ENCODE measurements at regions not wholly inside any gene's neighbourhood (a gene's known extent, or its start where the extent isn't known, plus 50 kb on each side); places are given as distances from the start of the nearest gene placed in this dataset.

- Histone ChIP-seq H3K9me3 (no peaks in the 10 kb centered on the region), H3K27ac (no peak overlapping the region), H3K4me1 (no peaks in the 10 kb centered on the region), H3K4me3 (no peak overlapping the region), H3K27me3 (replicated peaks in 1 of 7) (no peaks in the 10 kb centered on the region), H3K36me3 (no peaks in the 10 kb centered on the region)
- no peak for DNase-seq
- 76 to 87% (median 80%) methylated on average over 3 of the region's 3 CpGs for WGBS, 5 donors
- intact Hi-C loops (cut with DNase I; ENCODE audit: low total_unique reads) = no loop called here
- TF ChIP-seq CTCF (IDR thresholded peaks at IDR 0.05 in 8 of 11, conservative IDR thresholded peaks at IDR 0.05 in 3 of 11) (no peak), POLR2A (IDR thresholded peaks at IDR 0.05) (no peak), POLR2AphosphoS5 (IDR thresholded peaks at IDR 0.05) (no peak)
Observed at GRCh38 chr14:25836636-25837035, 761.2 kb downstream of the NOVA1 start.

- 55 to 62% (median 56%) methylated on average over 12 of the region's 12 CpGs for WGBS, 5 donors
- Histone ChIP-seq H3K4me3 (no peak overlapping the region), H3K9me3 (no peaks in the 10 kb centered on the region), H3K27me3 (replicated peaks in 1 of 7) (no peaks in the 10 kb centered on the region), H3K27ac (no peak overlapping the region), H3K36me3 (no peaks in the 10 kb centered on the region), H3K4me1 (no peaks in the 10 kb centered on the region)
- DNase-seq = no peak
- TF ChIP-seq POLR2A (IDR thresholded peaks at IDR 0.05) = no peak
- TF ChIP-seq CTCF (IDR thresholded peaks at IDR 0.05 in 8 of 11, conservative IDR thresholded peaks at IDR 0.05 in 3 of 11) = no peak
- intact Hi-C loops (cut with DNase I; ENCODE audit: low total_unique reads) = no loop called here
Observed at GRCh38 chr14:25833341-25834126, 764.3 kb downstream of the NOVA1 start.

GRCh38 chr14:25832585-25832984 lies 765.2 kb downstream of the NOVA1 start:
- Histone ChIP-seq H3K4me1 (no peaks in the 10 kb centered on the region), H3K4me3 (no peak overlapping the region), H3K27me3 (replicated peaks in 1 of 7) (no peaks in the 10 kb centered on the region), H3K27ac (no peak overlapping the region), H3K9me3 (no peaks in the 10 kb centered on the region), H3K36me3 (no peaks in the 10 kb centered on the region)
- DNase-seq = no peak
- intact Hi-C loops (cut with DNase I; ENCODE audit: low total_unique reads) = no loop called here
- WGBS, 5 donors = 75 to 81% (median 76%) methylated on average over 4 of the region's 4 CpGs
- no peak for TF ChIP-seq POLR2A (IDR thresholded peaks at IDR 0.05)
- no peak for TF ChIP-seq POLR2AphosphoS5 (IDR thresholded peaks at IDR 0.05)
- no peak for TF ChIP-seq CTCF (IDR thresholded peaks at IDR 0.05 in 8 of 11, conservative IDR thresholded peaks at IDR 0.05 in 3 of 11)

GRCh38 chr14:25828562-25828961 lies 769.3 kb downstream of the NOVA1 start:
- H3K27me3 ChIP-seq (replicated peaks in 1 of 7) = no peaks in the 10 kb centered on the region
- intact Hi-C loops (cut with DNase I; ENCODE audit: low total_unique reads) = no loop called here
- 85 to 93% (median 91%) methylated on average over 4 of the region's 4 CpGs for WGBS, 5 donors

More at GRCh38 chr14:25828562-25828961, 769.3 kb downstream of the NOVA1 start:
- Histone ChIP-seq H3K27ac (no peak overlapping the region), H3K9me3 (no peaks in the 10 kb centered on the region), H3K4me1 (no peaks in the 10 kb centered on the region), H3K4me3 (no peak overlapping the region), H3K36me3 (no peaks in the 10 kb centered on the region)
- DNase-seq = no peak
- TF ChIP-seq POLR2A (IDR thresholded peaks at IDR 0.05) (no peak), POLR2AphosphoS5 (IDR thresholded peaks at IDR 0.05) (no peak), CTCF (IDR thresholded peaks at IDR 0.05 in 8 of 11, conservative IDR thresholded peaks at IDR 0.05 in 3 of 11) (no peak)
